HEK293T (cell line): ENCODE measurements at regions not wholly inside any gene's neighbourhood (a gene's known extent, or its start where the extent isn't known, plus 50 kb on each side); places are given as distances from the start of the nearest gene placed in this dataset.

Experiments
- CTCF ChIA-PET: fragments of 350-600 bp; formaldehyde crosslinking; extraction: SDS; loops from one replicate; lab custom pipeline; 2021; ENCODE audit warnings: antibody characterized with exemption, inconsistent platforms; lab: Yijun Ruan, JAX
- POLR2A ChIA-PET: fragments of 350-600 bp; formaldehyde crosslinking; extraction: SDS; loops from one replicate; lab custom pipeline; 2020; ENCODE audit warnings: antibody characterized with exemption, inconsistent platforms; lab: Yijun Ruan, JAX
- DNase-seq: peaks from one replicate; pipeline ENCODE4 v3.0.0; 2012; ENCODE audit warnings: mixed read lengths; ENCODE audit errors: extremely low spot score
- ARNT ChIP-seq: fragments of 450-650 bp; IDR thresholded peaks from 2 replicates; pipeline ENCODE4 v1.6.1; 2017; ENCODE audit warnings: mild to moderate bottlenecking
- BHLHE40 ChIP-seq: fragments of 450-650 bp; IDR thresholded peaks from 2 replicates; pipeline ENCODE4 v1.6.1; 2016; ENCODE audit warnings: mild to moderate bottlenecking, moderate library complexity, borderline replicate concordance
- CTBP1 ChIP-seq: fragments of 450-650 bp; IDR thresholded peaks from 2 replicates; pipeline ENCODE4 v1.6.1; 2016; ENCODE audit warnings: borderline replicate concordance
- ELF4 ChIP-seq: fragments of 450-650 bp; IDR thresholded peaks from 2 replicates; pipeline ENCODE4 v1.6.1; 2017; ENCODE audit warnings: antibody characterized with exemption
- FOXA1 ChIP-seq: fragments of 450-650 bp; IDR thresholded peaks from 2 replicates; pipeline ENCODE4 v1.6.1; 2016; ENCODE audit warnings: mild to moderate bottlenecking
- FOXK2 ChIP-seq: fragments of 450-650 bp; IDR thresholded peaks from 2 replicates; pipeline ENCODE4 v1.6.1; 2016; ENCODE audit warnings: mild to moderate bottlenecking
- FOXM1 ChIP-seq: fragments of 450-650 bp; IDR thresholded peaks from 2 replicates; pipeline ENCODE4 v1.6.1; 2017; ENCODE audit warnings: mild to moderate bottlenecking, borderline replicate concordance
- HDGF ChIP-seq: fragments of 450-650 bp; IDR thresholded peaks from 2 replicates; pipeline ENCODE4 v1.6.1; 2017; ENCODE audit warnings: antibody characterized with exemption, borderline replicate concordance
- L3MBTL2 ChIP-seq: fragments of 450-650 bp; conservative IDR thresholded peaks from 2 replicates; pipeline ENCODE4 v1.6.1; 2016; ENCODE audit warnings: mild to moderate bottlenecking
- LEF1 ChIP-seq: fragments of 450-650 bp; IDR thresholded peaks from 2 replicates; pipeline ENCODE4 v1.6.1; 2017; ENCODE audit warnings: mild to moderate bottlenecking, borderline replicate concordance
- NFRKB ChIP-seq: fragments of 450-650 bp; IDR thresholded peaks from 2 replicates; pipeline ENCODE4 v1.6.1; 2016; ENCODE audit warnings: mild to moderate bottlenecking, moderate library complexity
- PKNOX1 ChIP-seq: fragments of 450-650 bp; IDR thresholded peaks from 2 replicates; pipeline ENCODE4 v1.6.1; 2016
- SP1 ChIP-seq: fragments of 450-650 bp; IDR thresholded peaks from 2 replicates; pipeline ENCODE4 v1.6.1; 2017
- SUZ12 ChIP-seq: fragments of 450-650 bp; IDR thresholded peaks from 2 replicates; pipeline ENCODE4 v1.6.1; 2016; ENCODE audit warnings: mild to moderate bottlenecking
- TARDBP ChIP-seq: fragments of 450-650 bp; IDR thresholded peaks from 2 replicates; pipeline ENCODE4 v1.6.1; 2016
- ZNF384 ChIP-seq: fragments of 450-650 bp; IDR thresholded peaks from 2 replicates; pipeline ENCODE4 v1.6.1; 2016

GRCh38 chr18:24590946-24591345 lies 130.5 kb downstream of the HRH4 start:
- ChIA-PET CTCF (interaction anchor here (1.0 kb wide), 1 partner anchor 136 kb away, joined by 3 read pairs; no protein-coding TSS in a partner anchor), POLR2A (no interaction called here)
- TF ChIP-seq ARNT, result no peak
- no peak for TF ChIP-seq LEF1
- TF ChIP-seq TARDBP, result no peak
- no peak for TF ChIP-seq ELF4
- TF ChIP-seq CTBP1, result no peak
- no peak for TF ChIP-seq HDGF
- TF ChIP-seq BHLHE40, result no peak
- no peak for DNase-seq

GRCh38 chr18:24593401-24593800 lies 133.0 kb downstream of the HRH4 start:
- no peak for DNase-seq
- TF ChIP-seq SUZ12 (no peak), TARDBP (no peak), ARNT (no peak), L3MBTL2 (no peak), FOXK2 (no peak), NFRKB (no peak), ELF4 (no peak)
- ChIA-PET POLR2A (no interaction called here), CTCF (no interaction called here)

GRCh38 chr18:24593886-24594285 lies 133.4 kb downstream of the HRH4 start:
- TF ChIP-seq SP1, result no peak
- TF ChIP-seq HDGF, result no peak
- no peak for TF ChIP-seq ELF4
- no peak for TF ChIP-seq FOXM1
- no peak for TF ChIP-seq BHLHE40
- no peak for TF ChIP-seq ARNT
- TF ChIP-seq NFRKB, result no peak
- TF ChIP-seq LEF1, result no peak
- TF ChIP-seq TARDBP, result no peak
- TF ChIP-seq ZNF384, result no peak
- TF ChIP-seq L3MBTL2, result no peak
- TF ChIP-seq PKNOX1, result no peak
- no peak for TF ChIP-seq SUZ12
- no peak for TF ChIP-seq FOXA1
- TF ChIP-seq CTBP1, result no peak
- no peak for TF ChIP-seq FOXK2
- ChIA-PET POLR2A (no interaction called here), CTCF (no interaction called here)

GRCh38 chr18:24595561-24596031 lies 135.2 kb downstream of the HRH4 start:
- ChIA-PET POLR2A (interaction anchor here (0.6 kb wide), 1 partner anchor 232 kb away, joined by 3 read pairs; no protein-coding TSS in a partner anchor), CTCF (no interaction called here)
- DNase-seq, result no peak
- TF ChIP-seq FOXK2, result no peak
- TF ChIP-seq ZNF384, result no peak
- no peak for TF ChIP-seq ELF4
- no peak for TF ChIP-seq TARDBP
- no peak for TF ChIP-seq ARNT
- TF ChIP-seq FOXA1, result no peak

More at GRCh38 chr18:24593886-24594285, 133.4 kb downstream of the HRH4 start:
- no peak for DNase-seq

GRCh38 chr18:24600076-24600654 lies 139.7 kb downstream of the HRH4 start:
- POLR2A ChIA-PET, result interaction anchor here (0.6 kb wide), 1 partner anchor 389 kb away, joined by 3 read pairs; no protein-coding TSS in a partner anchor
- TF ChIP-seq FOXK2 (no peak), SP1 (no peak), FOXA1 (no peak), TARDBP (no peak), SUZ12 (no peak), LEF1 (no peak), FOXM1 (no peak), CTBP1 (no peak), ZNF384 (no peak), HDGF (no peak), ELF4 (no peak), ARNT (no peak), BHLHE40 (no peak)
- CTCF ChIA-PET, result interaction anchor here (0.6 to 3.6 kb wide), 5 partner anchors 8 to 127 kb away, joined by 3 to 29 read pairs (median 3); no protein-coding TSS in a partner anchor
- peak; percentile 65 for DNase-seq

GRCh38 chr18:24601585-24601984 lies 141.1 kb downstream of the HRH4 start:
- POLR2A ChIA-PET, result no interaction called here
- no peak for DNase-seq

More at GRCh38 chr18:24601585-24601984, 141.1 kb downstream of the HRH4 start:
- CTCF ChIA-PET, result interaction anchor here (3.6 kb wide), 1 partner anchor 125 kb away, joined by 29 read pairs; no protein-coding TSS in a partner anchor
- TF ChIP-seq ZNF384 (no peak), LEF1 (no peak), CTBP1 (no peak), SP1 (no peak), NFRKB (no peak), FOXK2 (no peak), SUZ12 (no peak), ARNT (no peak), TARDBP (no peak), BHLHE40 (no peak), HDGF (no peak), FOXA1 (no peak), L3MBTL2 (no peak), ELF4 (no peak), FOXM1 (no peak), PKNOX1 (no peak)
